ENCODE measurements at regions not wholly inside any gene's neighbourhood (a gene's known extent, or its start where the extent isn't known, plus 50 kb on each side); places are given as distances from the start of the nearest gene placed in this dataset.

- no peak overlapping the region for H3K4me3 ChIP-seq (ENCODE audit: low read depth in 2 of 2, low read length in 1 of 2)
- POLR2A ChIA-PET, result no interaction called here
- CTCF ChIA-PET, result no interaction called here
- H3K9me2 ChIP-seq, result no peaks in the 10 kb centered on the region
- no peak overlapping the region for H3K27ac ChIP-seq (ENCODE audit: low read depth in 2 of 2, low read length in 1 of 2)
- H2AFZ ChIP-seq (ENCODE audit: low read depth), result no peak overlapping the region
- H3K4me1 ChIP-seq (ENCODE audit: control insufficient read depth in 1 of 2, insufficient read depth in 2 of 2, low read depth in 1 of 2, low read length in 1 of 2), result no peaks in the 10 kb centered on the region
- TF ChIP-seq JUND (IDR thresholded peaks at IDR 0.05) (no peak), POLR2AphosphoS5 (IDR thresholded peaks at IDR 0.05; ENCODE audit: low read depth, low read length) (no peak), CTCF (IDR thresholded peaks at IDR 0.05) (no peak), GABPA (IDR thresholded peaks at IDR 0.05; ENCODE audit: low read depth) (no peak), RCOR1 (IDR thresholded peaks at IDR 0.05; ENCODE audit: low read length) (no peak), FOXJ3 (CRISPR knock-in tag; IDR thresholded peaks at IDR 0.05) (no peak)
- TF ChIP-seq, protein P1, sequence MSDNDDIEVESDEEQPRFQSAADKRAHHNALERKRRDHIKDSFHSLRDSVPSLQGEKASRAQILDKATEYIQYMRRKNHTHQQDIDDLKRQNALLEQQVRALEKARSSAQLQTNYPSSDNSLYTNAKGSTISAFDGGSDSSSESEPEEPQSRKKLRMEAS (IDR thresholded peaks at IDR 0.05; ENCODE audit: low read depth), result no peak
- TF ChIP-seq, protein P2, sequence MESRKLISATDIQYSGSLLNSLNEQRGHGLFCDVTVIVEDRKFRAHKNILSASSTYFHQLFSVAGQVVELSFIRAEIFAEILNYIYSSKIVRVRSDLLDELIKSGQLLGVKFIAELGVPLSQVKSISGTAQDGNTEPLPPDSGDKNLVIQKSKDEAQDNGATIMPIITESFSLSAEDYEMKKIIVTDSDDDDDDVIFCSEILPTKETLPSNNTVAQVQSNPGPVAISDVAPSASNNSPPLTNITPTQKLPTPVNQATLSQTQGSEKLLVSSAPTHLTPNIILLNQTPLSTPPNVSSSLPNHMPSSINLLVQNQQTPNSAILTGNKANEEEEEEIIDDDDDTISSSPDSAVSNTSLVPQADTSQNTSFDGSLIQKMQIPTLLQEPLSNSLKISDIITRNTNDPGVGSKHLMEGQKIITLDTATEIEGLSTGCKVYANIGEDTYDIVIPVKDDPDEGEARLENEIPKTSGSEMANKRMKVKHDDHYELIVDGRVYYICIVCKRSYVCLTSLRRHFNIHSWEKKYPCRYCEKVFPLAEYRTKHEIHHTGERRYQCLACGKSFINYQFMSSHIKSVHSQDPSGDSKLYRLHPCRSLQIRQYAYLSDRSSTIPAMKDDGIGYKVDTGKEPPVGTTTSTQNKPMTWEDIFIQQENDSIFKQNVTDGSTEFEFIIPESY (IDR thresholded peaks at IDR 0.05; ENCODE audit: borderline replicate concordance, low read depth), result no peak
- H3K36me3 ChIP-seq (replicated peaks in 1 of 2; ENCODE audit: control insufficient read depth in 1 of 2, insufficient read depth in 2 of 2, low read length in 1 of 2), result no peaks in the 10 kb centered on the region
- no peaks in the 10 kb centered on the region for H3K9me3 ChIP-seq
- H3K27me3 ChIP-seq (ENCODE audit: insufficient read depth), result no peaks in the 10 kb centered on the region
- DNase-seq, result no peak
- no peaks in the 10 kb centered on the region for H3F3A ChIP-seq (replicated peaks; ENCODE audit: insufficient read depth)
- no peak overlapping the region for H3K4me2 ChIP-seq
- H3K9ac ChIP-seq, result no peak overlapping the region
- no peaks in the 10 kb centered on the region for H3K79me2 ChIP-seq (ENCODE audit: insufficient read depth)
- no peaks in the 10 kb centered on the region for H4K20me1 ChIP-seq (ENCODE audit: insufficient read depth)
- WGBS (ENCODE audit: low lambda C conversion rate), result 17% methylated on average over 3 of the region's 3 CpGs
These were observed 70.8 kb upstream of the PTCHD1 start for GRCh38 chrX:23263892-23264291.

GRCh38 chrX:23269923-23270322 is 64.7 kb upstream of the PTCHD1 start:
- no peaks in the 10 kb centered on the region for H3K36me3 ChIP-seq (replicated peaks in 1 of 2; ENCODE audit: control insufficient read depth in 1 of 2, insufficient read depth in 2 of 2, low read length in 1 of 2)
- CTCF ChIA-PET, result no interaction called here
- H3K27ac ChIP-seq (ENCODE audit: low read depth in 2 of 2, low read length in 1 of 2), result no peak overlapping the region
- no peaks in the 10 kb centered on the region for H3F3A ChIP-seq (replicated peaks; ENCODE audit: insufficient read depth)
- no peaks in the 10 kb centered on the region for H3K4me1 ChIP-seq (ENCODE audit: control insufficient read depth in 1 of 2, insufficient read depth in 2 of 2, low read depth in 1 of 2, low read length in 1 of 2)
- H3K4me3 ChIP-seq (ENCODE audit: low read depth in 2 of 2, low read length in 1 of 2), result no peak overlapping the region
- no peaks in the 10 kb centered on the region for H3K9me2 ChIP-seq
- no peak overlapping the region for H2AFZ ChIP-seq (ENCODE audit: low read depth)
- H3K4me2 ChIP-seq, result no peak overlapping the region
- H3K79me2 ChIP-seq (ENCODE audit: insufficient read depth), result no peaks in the 10 kb centered on the region
- WGBS (ENCODE audit: low lambda C conversion rate), result 0% methylated on average over 3 of the region's 3 CpGs
- H3K27me3 ChIP-seq (ENCODE audit: insufficient read depth), result no peaks in the 10 kb centered on the region
- H4K20me1 ChIP-seq (ENCODE audit: insufficient read depth), result no peaks in the 10 kb centered on the region
- POLR2A ChIA-PET, result no interaction called here
- H3K9me3 ChIP-seq, result no peaks in the 10 kb centered on the region
- no peak for DNase-seq
- no peak overlapping the region for H3K9ac ChIP-seq
- TF ChIP-seq, protein P2 (IDR thresholded peaks at IDR 0.05; ENCODE audit: borderline replicate concordance, low read depth), result no peak
- TF ChIP-seq MEF2A (IDR thresholded peaks at IDR 0.05; ENCODE audit: borderline replicate concordance, low read depth), result no peak
- TF ChIP-seq, protein P3, sequence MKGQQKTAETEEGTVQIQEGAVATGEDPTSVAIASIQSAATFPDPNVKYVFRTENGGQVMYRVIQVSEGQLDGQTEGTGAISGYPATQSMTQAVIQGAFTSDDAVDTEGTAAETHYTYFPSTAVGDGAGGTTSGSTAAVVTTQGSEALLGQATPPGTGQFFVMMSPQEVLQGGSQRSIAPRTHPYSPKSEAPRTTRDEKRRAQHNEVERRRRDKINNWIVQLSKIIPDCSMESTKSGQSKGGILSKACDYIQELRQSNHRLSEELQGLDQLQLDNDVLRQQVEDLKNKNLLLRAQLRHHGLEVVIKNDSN (IDR thresholded peaks at IDR 0.05; ENCODE audit: borderline replicate concordance, low read depth), result no peak
- no peak for TF ChIP-seq ELF1 (IDR thresholded peaks at IDR 0.05)
- TF ChIP-seq, protein P4, sequence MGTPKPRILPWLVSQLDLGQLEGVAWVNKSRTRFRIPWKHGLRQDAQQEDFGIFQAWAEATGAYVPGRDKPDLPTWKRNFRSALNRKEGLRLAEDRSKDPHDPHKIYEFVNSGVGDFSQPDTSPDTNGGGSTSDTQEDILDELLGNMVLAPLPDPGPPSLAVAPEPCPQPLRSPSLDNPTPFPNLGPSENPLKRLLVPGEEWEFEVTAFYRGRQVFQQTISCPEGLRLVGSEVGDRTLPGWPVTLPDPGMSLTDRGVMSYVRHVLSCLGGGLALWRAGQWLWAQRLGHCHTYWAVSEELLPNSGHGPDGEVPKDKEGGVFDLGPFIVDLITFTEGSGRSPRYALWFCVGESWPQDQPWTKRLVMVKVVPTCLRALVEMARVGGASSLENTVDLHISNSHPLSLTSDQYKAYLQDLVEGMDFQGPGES (IDR thresholded peaks at IDR 0.05; ENCODE audit: low read depth, low read length), result no peak
- TF ChIP-seq MXI1 (IDR thresholded peaks at IDR 0.05; ENCODE audit: low read depth, low read length), result no peak
- TF ChIP-seq SIN3A (IDR thresholded peaks at IDR 0.05; ENCODE audit: borderline replicate concordance, low read depth, low read length), result no peak
- TF ChIP-seq, protein P1 (IDR thresholded peaks at IDR 0.05; ENCODE audit: low read depth), result no peak
- no peak for TF ChIP-seq FOXJ3 (CRISPR knock-in tag; IDR thresholded peaks at IDR 0.05)
- TF ChIP-seq YY1 (IDR thresholded peaks at IDR 0.05; ENCODE audit: low read depth), result no peak
- no peak for TF ChIP-seq RAD21 (IDR thresholded peaks at IDR 0.05; ENCODE audit: low read length)
- no peak for TF ChIP-seq TAF1 (IDR thresholded peaks at IDR 0.05; ENCODE audit: borderline replicate concordance, low read depth, low read length)
- TF ChIP-seq PBX3 (IDR thresholded peaks at IDR 0.05), result no peak
- no peak for TF ChIP-seq FOSL2 (IDR thresholded peaks at IDR 0.05; ENCODE audit: borderline replicate concordance, low read depth)
- no peak for TF ChIP-seq RXRA (IDR thresholded peaks at IDR 0.05; ENCODE audit: borderline replicate concordance, low read depth)
